HG03469 (cell line): ENCODE measurements at regions not wholly inside any gene's neighbourhood (a gene's known extent, or its start where the extent isn't known, plus 50 kb on each side); places are given as distances from the start of the nearest gene placed in this dataset.
"Not testable (repeated sequence)": the region's sequence is repeated elsewhere in the genome, so short reads cannot be mapped to it uniquely, and the experiment has no call there.

Experiments
- ATAC-seq: cut with Tn5 transposase; IDR thresholded peaks from one replicate; pipeline ENCODE4 v1.9.1; 2021; ENCODE audit warnings: mild to moderate bottlenecking, moderate library complexity, moderate number of reproducible peaks; ENCODE audit not compliant: unreplicated experiment

- no peak for ATAC-seq
Measured at GRCh38 chr14:52202151-52202550, 65.3 kb upstream of the PTGDR start.

GRCh38 chr14:52190337-52190931 is 77.1 kb upstream of the PTGDR start:
- ATAC-seq, result no peak

GRCh38 chr14:52189325-52189724 is 78.2 kb upstream of the PTGDR start:
- no peak for ATAC-seq

GRCh38 chr14:52188381-52188780 is 79.1 kb upstream of the PTGDR start:
- no peak for ATAC-seq

DNA sequence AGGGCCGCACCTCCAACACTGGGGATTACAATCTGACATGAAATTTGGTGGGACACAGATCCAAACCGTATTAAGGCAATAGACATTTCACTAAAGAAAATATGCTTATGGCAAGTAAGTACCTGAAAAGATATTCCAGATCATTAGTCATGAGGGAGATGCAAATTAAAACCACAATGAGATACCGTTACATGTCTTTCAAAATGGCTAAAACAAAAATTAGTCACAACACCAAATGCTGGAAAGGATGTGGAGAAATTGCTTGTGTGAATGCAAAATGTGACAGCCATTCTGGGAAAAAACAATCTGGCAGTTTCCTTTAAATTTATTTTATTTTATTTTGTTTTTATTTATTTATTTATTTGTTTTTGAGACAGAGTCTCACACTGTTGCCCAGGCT is 82.3 kb upstream of the PTGDR start:
- no peak for ATAC-seq

DNA sequence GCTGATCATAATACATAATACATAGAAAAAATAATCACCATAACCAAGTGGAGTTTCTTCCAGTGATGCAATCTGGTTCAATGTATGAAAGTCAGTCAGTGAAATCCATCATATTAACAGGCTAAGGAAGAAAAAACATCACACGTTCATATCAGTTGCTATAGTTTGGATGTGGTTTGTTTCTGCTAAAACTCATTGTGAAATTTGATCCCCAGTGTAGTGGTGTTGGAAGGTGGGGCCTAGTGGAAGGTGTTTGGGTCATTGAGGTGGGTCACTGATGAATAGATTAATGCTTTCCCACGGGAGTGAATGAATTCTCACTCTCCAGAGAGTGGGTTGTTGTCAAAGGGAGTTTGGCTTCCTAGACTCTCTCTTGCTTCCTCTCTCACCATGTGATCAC is 84.6 kb upstream of the PTGDR start:
- ATAC-seq, result no peak

DNA sequence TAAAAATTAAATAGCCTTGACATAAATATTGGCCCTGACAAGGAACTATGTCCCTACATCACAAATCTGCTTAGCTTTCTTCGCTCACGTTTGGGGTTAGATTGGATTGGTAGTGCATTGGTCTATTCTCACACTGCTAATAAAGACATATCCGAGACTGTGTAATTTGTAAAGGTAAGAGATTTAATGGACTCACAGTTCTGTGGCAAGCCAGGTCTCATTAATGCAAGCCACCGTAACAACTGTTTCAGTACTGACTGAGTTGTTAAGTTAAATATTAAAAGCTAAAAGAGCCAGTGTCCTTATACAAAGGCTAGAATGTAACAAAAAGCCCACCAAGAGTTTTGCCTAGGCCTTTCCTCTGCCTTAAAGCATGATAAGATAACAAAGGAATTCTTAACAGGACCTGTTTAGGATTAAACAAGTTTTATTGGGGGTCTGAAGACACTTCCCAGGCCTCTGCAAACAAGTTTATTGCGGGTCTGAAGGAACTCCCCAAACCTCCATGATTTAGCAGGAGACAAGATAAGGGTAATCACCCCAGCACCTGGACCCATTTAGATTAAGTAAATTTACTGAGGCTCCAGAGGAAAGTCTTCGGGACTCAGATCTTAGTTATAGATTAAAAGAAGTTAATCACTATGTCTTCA is 88.2 kb upstream of the PTGDR start:
- ATAC-seq, result no peak

DNA sequence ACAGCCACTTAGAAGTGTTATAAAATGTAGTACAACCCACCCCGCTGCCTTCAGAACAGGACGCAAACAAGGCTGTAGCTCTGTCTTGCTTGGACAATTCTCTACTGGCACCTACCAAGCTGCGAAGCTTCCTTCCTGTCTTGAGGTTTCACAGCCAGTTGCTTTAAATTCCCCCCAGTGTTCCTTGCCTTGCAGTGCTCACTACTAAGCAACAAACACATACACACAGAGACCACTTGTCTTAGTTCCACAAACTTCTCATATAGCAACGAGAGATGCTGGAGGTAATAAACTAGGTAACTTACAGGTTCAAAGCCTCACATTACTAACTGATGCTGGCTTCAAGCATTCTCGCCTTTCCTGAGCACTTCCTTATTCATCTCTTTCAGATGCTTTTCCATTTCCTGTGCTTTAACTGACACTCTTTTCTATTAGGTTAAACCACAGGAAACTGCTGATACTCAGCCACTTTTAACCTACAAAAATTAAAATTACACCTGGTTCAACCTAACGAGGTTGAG is 91.5 kb upstream of the PTGDR start:
- peak; percentile 83 for ATAC-seq

GRCh38 chr14:52171932-52172331 is 95.6 kb upstream of the PTGDR start:
- ATAC-seq, result not testable (repeated sequence)

- ATAC-seq, result no peak
Measured at GRCh38 chr14:52166822-52167221, 98.0 kb upstream of the NID2 start.

- no peak for ATAC-seq
Measured at GRCh38 chr14:52155651-52156213, 86.9 kb upstream of the NID2 start.

GRCh38 chr14:52154992-52155650 is 86.3 kb upstream of the NID2 start:
- ATAC-seq, result peak; percentile 40

- no peak for ATAC-seq
Measured at GRCh38 chr14:52153939-52154338, 85.1 kb upstream of the NID2 start.

GRCh38 chr14:52150162-52150561 is 81.3 kb upstream of the NID2 start:
- no peak for ATAC-seq

- ATAC-seq, result no peak
Measured at GRCh38 chr14:52148371-52148770, 79.5 kb upstream of the NID2 start.

- no peak for ATAC-seq
Measured at GRCh38 chr14:52146504-52146903, 77.6 kb upstream of the NID2 start.

DNA sequence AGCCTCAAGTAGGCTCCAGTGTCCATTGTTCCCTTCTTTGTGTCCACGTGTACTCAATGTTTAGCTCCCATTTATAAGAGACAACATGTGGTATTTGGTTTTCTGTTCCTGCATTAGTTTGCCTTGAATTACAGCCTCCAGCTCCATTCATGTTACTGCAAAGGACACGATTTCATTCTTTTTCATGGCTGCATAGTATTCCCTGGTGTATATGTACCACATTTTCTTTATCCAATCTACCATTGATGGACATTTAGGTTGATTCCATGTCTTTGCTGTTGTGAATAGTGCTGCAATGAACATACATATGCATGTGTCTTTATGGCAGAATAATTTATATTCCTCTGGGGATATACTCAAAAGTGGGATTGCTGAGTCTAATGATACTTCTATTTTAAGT is 75.2 kb upstream of the NID2 start:
- not testable (repeated sequence) for ATAC-seq

DNA sequence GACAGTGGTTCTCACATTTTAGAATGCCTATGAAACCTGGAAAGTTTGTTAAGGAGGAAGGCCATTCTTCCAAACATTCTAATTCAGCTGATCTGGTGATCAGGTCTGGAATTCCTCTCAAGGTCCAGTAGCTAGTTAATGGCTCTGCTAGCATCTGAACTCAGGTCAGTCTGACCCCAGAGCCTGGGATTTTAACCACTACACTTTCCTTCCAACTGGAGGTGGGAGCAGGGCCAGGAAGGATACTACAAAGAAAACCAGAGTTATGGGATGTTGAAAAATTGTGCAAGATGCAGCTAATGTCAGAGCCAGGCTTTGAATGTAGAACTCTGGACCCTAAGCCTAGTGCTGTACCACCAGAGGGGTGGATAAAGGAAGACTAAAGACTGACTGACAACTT is 73.6 kb upstream of the NID2 start:
- no peak for ATAC-seq

DNA sequence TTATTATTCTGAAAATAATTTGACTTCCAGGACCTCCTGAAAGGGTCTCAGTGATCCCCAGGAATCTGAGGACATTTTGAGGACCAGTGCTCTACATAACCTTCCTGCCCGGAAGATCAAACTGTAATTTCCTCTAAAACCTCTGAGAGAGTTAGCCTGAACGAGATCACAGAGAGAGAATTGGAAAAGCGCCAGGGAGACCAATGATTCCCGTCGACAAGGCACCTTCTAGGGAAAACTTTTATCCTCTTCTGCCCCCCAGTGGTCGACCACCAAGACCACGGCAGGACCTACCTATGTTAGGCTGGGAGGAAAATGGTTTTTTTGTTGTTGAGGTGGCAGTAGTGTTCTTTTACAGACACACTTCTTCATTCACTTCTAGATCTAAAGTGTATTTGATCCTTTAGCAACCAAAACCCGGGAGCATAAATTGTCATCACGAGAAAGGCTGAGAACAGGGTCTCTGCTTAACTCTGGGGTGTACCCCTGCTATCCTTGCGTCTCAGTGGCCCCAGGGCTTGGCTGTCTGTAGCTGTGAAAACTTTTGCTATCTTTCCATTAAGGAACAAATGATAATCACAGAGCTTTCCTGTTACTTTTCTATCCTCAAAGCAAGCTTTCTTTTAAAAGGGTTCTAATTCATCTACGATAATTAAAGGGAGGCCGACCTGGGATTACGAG is 62.9 kb upstream of the NID2 start:
- no peak for ATAC-seq

- ATAC-seq, result no peak
Measured at GRCh38 chr14:52129721-52130120, 60.9 kb upstream of the NID2 start.

GRCh38 chr14:52125885-52126284 is 57.0 kb upstream of the NID2 start:
- ATAC-seq, result no peak
